H1 (cell line): ENCODE measurements at regions not wholly inside any gene's neighbourhood (a gene's known extent, or its start where the extent isn't known, plus 50 kb on each side); places are given as distances from the start of the nearest gene placed in this dataset.

ENCODE experiments used
- CTCF ChIA-PET: fragments of 300-600 bp; sonication (Branson Sonifier 250); formaldehyde crosslinking; loops from one replicate; lab custom pipeline; 2021; ENCODE audit not compliant: partially characterized antibody; lab: Charles Lee
- POLR2A ChIA-PET: fragments of 300-600 bp; sonication (Branson Sonifier 250); formaldehyde crosslinking; loops from one replicate; lab custom pipeline; 2021; ENCODE audit warnings: inconsistent platforms; ENCODE audit not compliant: partially characterized antibody; lab: Charles Lee
- DNase-seq, 2 experiments: peaks; one replicate each; pipeline versions ENCODE4 v3.0.0 to v3.0.0-alpha.2; 2010 to 2022; ENCODE audit warnings: low spot score in 2 of 2, low read depth in 1 of 2, mixed read lengths in 1 of 2
- FAIRE-seq: peaks from 2 replicates; lab custom pipeline; 2011; peaks lifted over from hg19 to GRCh38; lab: Jason Lieb, UNC
- H2AFZ ChIP-seq: 2 replicates; pipeline ENCODE4 v1.8.1; 2012; ENCODE audit warnings: low read length, inconsistent platforms
- H2AK5ac ChIP-seq: 2 replicates; pipeline ENCODE4 v1.6.1; 2013; ENCODE audit warnings: low read depth, low read length
- H2BK120ac ChIP-seq: replicated peaks from 2 replicates; pipeline ENCODE3; 2013; ENCODE audit warnings: low read depth, low read length, inconsistent platforms
- H2BK12ac ChIP-seq: 2 replicates; pipeline ENCODE4 v1.6.1; 2013; ENCODE audit warnings: low read depth, low read length
- H2BK15ac ChIP-seq: 2 replicates; pipeline ENCODE4 v1.6.1; 2013; ENCODE audit warnings: low read length
- H2BK20ac ChIP-seq: 2 replicates; pipeline ENCODE4 v1.6.1; 2013; ENCODE audit warnings: low read length
- H2BK5ac ChIP-seq: 2 replicates; pipeline ENCODE4 v1.6.1; 2013; ENCODE audit warnings: low read depth, low read length
- H3K14ac ChIP-seq: 2 replicates; pipeline ENCODE4 v1.6.1; 2013; ENCODE audit warnings: inconsistent platforms; ENCODE audit not compliant: insufficient read length
- H3K18ac ChIP-seq: 2 replicates; pipeline ENCODE4 v1.6.1; 2013; ENCODE audit warnings: low read length; ENCODE audit errors: extremely low read depth
- H3K23ac ChIP-seq: 2 replicates; pipeline ENCODE4 v1.6.1; 2013; ENCODE audit warnings: inconsistent platforms; ENCODE audit not compliant: insufficient read length
- H3K23me2 ChIP-seq: 2 replicates; pipeline ENCODE4 v1.6.1; 2013; ENCODE audit warnings: low read depth, low read length
- H3K27ac ChIP-seq: 2 replicates; pipeline ENCODE4 v1.6.1; 2011; ENCODE audit warnings: low read depth, low read length, inconsistent platforms
- H3K27me3 ChIP-seq, 4 experiments: replicated peaks in 1 of 4; 1 replicate in 1 of 4; 2 replicates in 3 of 4; pipeline versions ENCODE4 v1.6.1 to v1.8.1; 2011 to 2013; ENCODE audit warnings: low read length in 3 of 4, mild to moderate bottlenecking in 3 of 4, inconsistent platforms in 2 of 4, mixed read lengths in 2 of 4, moderate library complexity in 1 of 4; ENCODE audit not compliant: control insufficient read depth in 3 of 4, insufficient read depth in 3 of 4; ENCODE audit errors: extremely low read depth in 1 of 4
- H3K36me3 ChIP-seq, 4 experiments: 2 replicates each; pipeline versions ENCODE4 v1.6.1 to v1.8.1; 2011 to 2013; ENCODE audit warnings: mild to moderate bottlenecking in 4 of 4, low read length in 3 of 4, moderate library complexity in 2 of 4, control low read depth in 1 of 4, inconsistent platforms in 1 of 4; ENCODE audit not compliant: insufficient read depth in 4 of 4, control insufficient read depth in 2 of 4
- H3K4ac ChIP-seq: replicated peaks from 2 replicates; pipeline ENCODE3; 2013; ENCODE audit warnings: low read length, low read depth, mixed read lengths, inconsistent platforms; ENCODE audit not compliant: insufficient read length
- H3K4me1 ChIP-seq, 4 experiments: replicated peaks in 1 of 4; 1 replicate in 1 of 4; 2 replicates in 3 of 4; pipeline versions ENCODE4 v1.6.1 to v1.8.1; 2011 to 2013; ENCODE audit warnings: low read length in 3 of 4, inconsistent platforms in 2 of 4, mixed read lengths in 1 of 4; ENCODE audit not compliant: insufficient read depth in 4 of 4, control insufficient read depth in 3 of 4
- H3K4me2 ChIP-seq, 2 experiments: 2 replicates each; pipeline versions ENCODE4 v1.6.1 to v1.8.1; 2011 to 2013; ENCODE audit warnings: low read depth in 2 of 2, low read length in 2 of 2, control low read depth in 1 of 2, inconsistent platforms in 1 of 2, mild to moderate bottlenecking in 1 of 2; ENCODE audit not compliant: insufficient read depth in 1 of 2
- H3K4me3 ChIP-seq, 4 experiments: fragments of 200-600, 300-600 bp in 1 of 4; sonication (generic), shearing (Covaris generic), sonication (Bioruptor Twin) in 1 of 4; 2 replicates each; pipeline versions ENCODE4 v1.5.1 to v1.8.1; 2011 to 2016; ENCODE audit warnings: low read length in 4 of 4, low read depth in 3 of 4, control low read depth in 2 of 4, inconsistent platforms in 2 of 4, mild to moderate bottlenecking in 2 of 4, mixed read lengths in 1 of 4, moderate library complexity in 1 of 4; ENCODE audit not compliant: insufficient read depth in 2 of 4; ENCODE audit errors: extremely low read depth in 1 of 4
- H3K56ac ChIP-seq: replicated peaks from 2 replicates; pipeline ENCODE3; 2013; ENCODE audit warnings: low read depth, mild to moderate bottlenecking, mixed read lengths, low read length, inconsistent platforms; ENCODE audit not compliant: insufficient read length
- H3K79me1 ChIP-seq: 2 replicates; pipeline ENCODE4 v1.6.1; 2013; ENCODE audit warnings: low read depth, low read length, control low read depth
- H3K79me2 ChIP-seq, 2 experiments: 2 replicates each; pipeline versions ENCODE4 v1.6.1 to v1.8.1; 2012 to 2013; ENCODE audit warnings: low read length in 2 of 2, mild to moderate bottlenecking in 2 of 2, inconsistent platforms in 1 of 2; ENCODE audit not compliant: insufficient read depth in 2 of 2, control insufficient read depth in 1 of 2
- H3K9ac ChIP-seq, 4 experiments: replicated peaks in 1 of 4; 1 replicate in 1 of 4; 2 replicates in 3 of 4; pipeline versions ENCODE4 v1.6.1 to v1.8.1; 2011 to 2013; ENCODE audit warnings: low read depth in 3 of 4, low read length in 3 of 4, control low read depth in 2 of 4, mild to moderate bottlenecking in 2 of 4, moderate library complexity in 2 of 4, inconsistent platforms in 1 of 4; ENCODE audit errors: extremely low read depth in 1 of 4
- H3K9me3 ChIP-seq, 2 experiments: 2 replicates each; pipeline versions ENCODE4 v1.6.1 to v1.8.1; 2012 to 2013; ENCODE audit warnings: mild to moderate bottlenecking in 2 of 2, moderate library complexity in 2 of 2, control low read depth in 1 of 2, inconsistent platforms in 1 of 2, low read depth in 1 of 2, low read length in 1 of 2, mixed read lengths in 1 of 2; ENCODE audit not compliant: insufficient read depth in 2 of 2
- H4K20me1 ChIP-seq, 2 experiments: replicated peaks in 1 of 2; 2 replicates each; pipeline versions ENCODE3 to v1.8.1; 2011 to 2013; ENCODE audit warnings: inconsistent platforms in 2 of 2, low read length in 2 of 2, mild to moderate bottlenecking in 1 of 2; ENCODE audit not compliant: insufficient read depth in 2 of 2, control insufficient read depth in 1 of 2
- H4K5ac ChIP-seq: 2 replicates; pipeline ENCODE4 v1.6.1; 2013; ENCODE audit warnings: low read length, low read depth, mixed read lengths, inconsistent platforms; ENCODE audit not compliant: insufficient read length
- H4K8ac ChIP-seq: 2 replicates; pipeline ENCODE4 v1.8.0; 2013; ENCODE audit warnings: mild to moderate bottlenecking, moderate library complexity, low read length, inconsistent platforms; ENCODE audit not compliant: insufficient read depth; ENCODE audit errors: extremely low read depth
- H4K91ac ChIP-seq: replicated peaks from 2 replicates; pipeline ENCODE3; 2013; ENCODE audit warnings: low read length, mixed read lengths, inconsistent platforms; ENCODE audit not compliant: insufficient read length
- ATF2 ChIP-seq: IDR thresholded peaks from 2 replicates; pipeline ENCODE4 v1.6.1; 2012; ENCODE audit warnings: low read length, inconsistent platforms
- BACH1 ChIP-seq: IDR thresholded peaks from 2 replicates; pipeline ENCODE4 v1.6.1; 2012; ENCODE audit warnings: low read length, improper control_type of control experiment
- GABPA ChIP-seq: IDR thresholded peaks from 2 replicates; pipeline ENCODE4 v1.6.1; 2011; ENCODE audit warnings: mild to moderate bottlenecking, low read length, moderate library complexity, borderline replicate concordance; ENCODE audit not compliant: insufficient read depth
- JUND ChIP-seq: IDR thresholded peaks from 2 replicates; pipeline ENCODE4 v1.6.1; 2011; ENCODE audit warnings: mild to moderate bottlenecking, improper control_type of control experiment, low read length
- KDM1A ChIP-seq: fragments of 200-600, 300-600 bp; sonication (generic); IDR thresholded peaks from 2 replicates; pipeline ENCODE4 v1.7.1; 2016; ENCODE audit warnings: mild to moderate bottlenecking, low read length, borderline replicate concordance
- RFX5 ChIP-seq: IDR thresholded peaks from 2 replicates; pipeline ENCODE4 v1.6.1; 2011; ENCODE audit warnings: low read depth, low read length, improper control_type of control experiment, borderline replicate concordance
- SAP30 ChIP-seq: fragments of 300-600 bp; sonication (generic); IDR thresholded peaks from 2 replicates; pipeline ENCODE4 v1.7.1; 2012; ENCODE audit warnings: low read length, moderate library complexity, mild to moderate bottlenecking, inconsistent platforms; ENCODE audit not compliant: insufficient read depth, insufficient replicate concordance
- SRF ChIP-seq: IDR thresholded peaks from 2 replicates; pipeline ENCODE4 v1.6.1; 2011; ENCODE audit warnings: mild to moderate bottlenecking, low read depth, low read length, moderate library complexity
- TAF7 ChIP-seq: optimal IDR thresholded peaks from 2 replicates; pipeline ENCODE3; 2011; ENCODE audit warnings: low read depth, mild to moderate bottlenecking, inconsistent platforms, low read length, moderate library complexity, borderline replicate concordance
- TCF12 ChIP-seq: IDR thresholded peaks from 2 replicates; pipeline ENCODE4 v1.6.1; 2011; ENCODE audit warnings: low read depth, mild to moderate bottlenecking, low read length
- TEAD4 ChIP-seq: IDR thresholded peaks from 2 replicates; pipeline ENCODE4 v1.6.1; 2012; ENCODE audit warnings: low read depth, low read length, inconsistent platforms, mixed read lengths
- USF2 ChIP-seq: IDR thresholded peaks from 2 replicates; pipeline ENCODE4 v1.6.1; 2011; ENCODE audit warnings: low read length, improper control_type of control experiment
- WGBS, 2 experiments: shearing (Covaris generic) in 1 of 2; methylation state at CpG; one replicate each; pipeline versions ENCODE4 v1.1.6 to v1.1.7; 2013 to 2015; ENCODE audit warnings: low lambda C conversion rate in 2 of 2, mixed read lengths in 2 of 2, inconsistent platforms in 1 of 2, low coverage in 1 of 2, missing lambda C conversion rate in 1 of 2; ENCODE audit not compliant: insufficient replicate concordance in 2 of 2, insufficient coverage in 1 of 2, insufficient read length in 1 of 2; ENCODE audit errors: extremely low coverage in 1 of 2, missing lambda C conversion rate in 1 of 2; 5-methylcytosine and 5-hydroxymethylcytosine counted together

GRCh38 chr11:8818421-8818820 is 92.6 kb upstream of the AKIP1 start:
- Histone ChIP-seq H4K8ac (no peak overlapping the region), H2BK5ac (no peak overlapping the region; the same call in 1 of the 2 replicates), H4K91ac (no peak overlapping the region), H3K4me2 (no peak overlapping the region), H3K4me1 (peaks cover 2 to 8% (median 5%) of the 10 kb centered on the region in 4 experiments; a peak in 4 of 7 replicates), H3K4ac (no peak overlapping the region), H3K14ac (no peak overlapping the region), H2BK120ac (no peak overlapping the region), H3K23me2 (peaks cover 2% of the 10 kb centered on the region; the same call in 1 of the 2 replicates), H3K9me3 (no peaks in the 10 kb centered on the region), H3K4me3 (no peak overlapping the region), H3K23ac (no peak overlapping the region), H2AFZ (no peak overlapping the region), H3K18ac (no peak overlapping the region), H3K36me3 (no peaks in the 10 kb centered on the region), H2BK12ac (no peak overlapping the region), H3K9ac (no peak overlapping the region), H2BK15ac (no peak overlapping the region), H3K79me2 (no peaks in the 10 kb centered on the region), H3K27me3 (no peaks in the 10 kb centered on the region), H3K27ac (no peak overlapping the region), H3K79me1 (no peaks in the 10 kb centered on the region), H2AK5ac (no peak overlapping the region), H4K20me1 (no peaks in the 10 kb centered on the region), H3K56ac (no peak overlapping the region), H4K5ac (no peak overlapping the region), H2BK20ac (no peak overlapping the region)
- TF ChIP-seq GABPA = no peak
- no peak for TF ChIP-seq BACH1
- no peak for TF ChIP-seq ATF2
- TF ChIP-seq TEAD4 = no peak
- TF ChIP-seq RFX5 = no peak
- TF ChIP-seq SRF = no peak
- no peak for TF ChIP-seq SAP30
- no peak for TF ChIP-seq USF2
- TF ChIP-seq TAF7 = no peak
- TF ChIP-seq JUND = no peak
- no peak for TF ChIP-seq KDM1A
- TF ChIP-seq TCF12 = no peak
- ChIA-PET POLR2A (interaction anchor here (0.6 to 2.0 kb wide), 6 partner anchors 8 to 136 kb away, joined by 3 to 7 read pairs (median 3); partner anchors contain the start of gene RPL27A), CTCF (interaction anchor here (0.6 to 1.5 kb wide), 5 partner anchors 10 to 215 kb away, joined by 3 to 8 read pairs (median 3); no protein-coding TSS in a partner anchor)
- no peak for DNase-seq
- FAIRE-seq = no peak
- 86% methylated on average over 2 of the region's 2 CpGs; no CpG with 5 or more reads in 1 of the 2 experiments for WGBS, 2 experiments
